NCI-H345 treated with DMSO at 0.1 percent for 48 hours (cell line): ENCODE measurements at regions not wholly inside any gene's neighbourhood (a gene's known extent, or its start where the extent isn't known, plus 50 kb on each side); places are given as distances from the start of the nearest gene placed in this dataset.
"Not testable (repeated sequence)": the region's sequence is repeated elsewhere in the genome, so short reads cannot be mapped to it uniquely, and the experiment has no call there.

Experiments used
- DNase-seq: peaks from one replicate; lab custom pipeline; 2025; ENCODE audit not compliant: unreplicated experiment; lab: John Stamatoyannopoulos, UW

- DNase-seq: no peak
Measured at GRCh38 chr16:54879681-54880080, 51.0 kb upstream of the IRX5 start.

- DNase-seq: no peak
Measured at GRCh38 chr16:54878301-54878700, 52.4 kb upstream of the IRX5 start.

GRCh38 chr16:54875443-54875842, 55.2 kb upstream of the IRX5 start:
- no peak for DNase-seq

GRCh38 chr16:54873716-54874373, 56.8 kb upstream of the IRX5 start:
- not testable (repeated sequence) for DNase-seq

- no peak for DNase-seq
Measured at GRCh38 chr16:54873071-54873470, 57.6 kb upstream of the IRX5 start.

GRCh38 chr16:54870151-54870550, 60.5 kb upstream of the IRX5 start:
- DNase-seq: no peak

GRCh38 chr16:54867302-54867832, 63.3 kb upstream of the IRX5 start:
- no peak for DNase-seq

- DNase-seq: no peak
Measured at GRCh38 chr16:54862529-54862928, 68.1 kb upstream of the IRX5 start.

- no peak for DNase-seq
Measured at GRCh38 chr16:54856871-54857270, 73.8 kb upstream of the IRX5 start.

- no peak for DNase-seq
Measured at GRCh38 chr16:54847609-54848008, 83.1 kb upstream of the IRX5 start.

- no peak for DNase-seq
Measured at GRCh38 chr16:54847207-54847606, 83.5 kb upstream of the IRX5 start.

GRCh38 chr16:54846766-54847165, 83.9 kb upstream of the IRX5 start:
- no peak for DNase-seq

GRCh38 chr16:54843424-54843750, 87.3 kb upstream of the IRX5 start:
- DNase-seq: no peak

GRCh38 chr16:54842743-54843423, 87.8 kb upstream of the IRX5 start:
- no peak for DNase-seq

- DNase-seq: no peak
Measured at GRCh38 chr16:54829691-54830090, 101.0 kb upstream of the IRX5 start.

- no peak for DNase-seq
Measured at GRCh38 chr16:54822892-54823291, 107.8 kb upstream of the IRX5 start.

- DNase-seq: no peak
Measured at GRCh38 chr16:54822492-54822891, 108.2 kb upstream of the IRX5 start.

- DNase-seq: no peak
Measured at GRCh38 chr16:54821731-54822130, 108.9 kb upstream of the IRX5 start.

GRCh38 chr16:54817940-54818574, 112.6 kb upstream of the IRX5 start:
- DNase-seq: no peak

- DNase-seq: no peak
Measured at GRCh38 chr16:54817432-54817831, 113.2 kb upstream of the IRX5 start.

GRCh38 chr16:54816471-54816870, 114.2 kb upstream of the IRX5 start:
- no peak for DNase-seq

- DNase-seq: no peak
Measured at GRCh38 chr16:54815177-54815576, 115.5 kb upstream of the IRX5 start.
